ENCODE measurements at regions not wholly inside any gene's neighbourhood (a gene's known extent, or its start where the extent isn't known, plus 50 kb on each side); places are given as distances from the start of the nearest gene placed in this dataset.

DNA sequence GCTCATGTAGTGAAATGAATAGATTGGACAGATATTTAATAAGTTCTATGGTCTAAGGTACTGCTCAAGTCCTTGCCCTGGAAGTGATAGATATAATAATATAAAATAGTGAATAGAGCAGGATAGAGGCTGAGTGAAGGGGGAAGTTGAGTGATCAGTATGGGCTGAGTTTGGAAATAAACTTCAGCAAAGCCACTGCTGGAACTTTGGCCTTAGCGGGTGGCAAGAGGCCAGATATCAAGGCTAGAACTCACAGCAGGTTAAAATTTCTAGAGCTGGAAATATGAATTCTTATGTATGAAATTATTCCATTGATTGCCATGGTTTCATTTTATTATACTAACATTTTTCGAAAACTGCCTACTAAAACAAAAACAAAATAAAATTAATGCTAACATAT lies 267.6 kb upstream of the DPH6 start (continued):
- TF ChIP-seq, protein P1, sequence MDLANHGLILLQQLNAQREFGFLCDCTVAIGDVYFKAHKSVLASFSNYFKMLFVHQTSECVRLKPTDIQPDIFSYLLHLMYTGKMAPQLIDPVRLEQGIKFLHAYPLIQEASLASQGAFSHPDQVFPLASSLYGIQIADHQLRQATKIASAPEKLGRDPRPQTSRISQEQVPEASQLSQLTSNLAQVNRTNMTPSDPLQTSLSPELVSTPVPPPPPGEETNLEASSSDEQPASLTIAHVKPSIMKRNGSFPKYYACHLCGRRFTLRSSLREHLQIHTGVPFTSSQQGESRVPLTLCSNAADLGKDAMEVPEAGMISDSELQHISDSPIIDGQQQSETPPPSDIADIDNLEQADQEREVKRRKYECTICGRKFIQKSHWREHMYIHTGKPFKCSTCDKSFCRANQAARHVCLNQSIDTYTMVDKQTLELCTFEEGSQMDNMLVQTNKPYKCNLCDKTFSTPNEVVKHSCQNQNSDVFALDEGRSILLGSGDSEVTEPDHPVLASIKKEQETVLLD (CRISPR knock-in tag; IDR thresholded peaks at IDR 0.05; ENCODE audit: low read depth) = no peak
- TF ChIP-seq, protein P2, sequence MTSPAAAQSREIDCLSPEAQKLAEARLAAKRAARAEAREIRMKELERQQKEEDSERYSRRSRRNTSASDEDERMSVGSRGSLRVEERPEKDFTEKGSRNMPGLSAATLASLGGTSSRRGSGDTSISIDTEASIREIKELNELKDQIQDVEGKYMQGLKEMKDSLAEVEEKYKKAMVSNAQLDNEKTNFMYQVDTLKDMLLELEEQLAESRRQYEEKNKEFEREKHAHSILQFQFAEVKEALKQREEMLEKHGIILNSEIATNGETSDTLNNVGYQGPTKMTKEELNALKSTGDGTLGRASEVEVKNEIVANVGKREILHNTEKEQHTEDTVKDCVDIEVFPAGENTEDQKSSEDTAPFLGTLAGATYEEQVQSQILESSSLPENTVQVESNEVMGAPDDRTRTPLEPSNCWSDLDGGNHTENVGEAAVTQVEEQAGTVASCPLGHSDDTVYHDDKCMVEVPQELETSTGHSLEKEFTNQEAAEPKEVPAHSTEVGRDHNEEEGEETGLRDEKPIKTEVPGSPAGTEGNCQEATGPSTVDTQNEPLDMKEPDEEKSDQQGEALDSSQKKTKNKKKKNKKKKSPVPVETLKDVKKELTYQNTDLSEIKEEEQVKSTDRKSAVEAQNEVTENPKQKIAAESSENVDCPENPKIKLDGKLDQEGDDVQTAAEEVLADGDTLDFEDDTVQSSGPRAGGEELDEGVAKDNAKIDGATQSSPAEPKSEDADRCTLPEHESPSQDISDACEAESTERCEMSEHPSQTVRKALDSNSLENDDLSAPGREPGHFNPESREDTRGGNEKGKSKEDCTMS (CRISPR knock-in tag; conservative IDR thresholded peaks at IDR 0.05) = no peak

DNA sequence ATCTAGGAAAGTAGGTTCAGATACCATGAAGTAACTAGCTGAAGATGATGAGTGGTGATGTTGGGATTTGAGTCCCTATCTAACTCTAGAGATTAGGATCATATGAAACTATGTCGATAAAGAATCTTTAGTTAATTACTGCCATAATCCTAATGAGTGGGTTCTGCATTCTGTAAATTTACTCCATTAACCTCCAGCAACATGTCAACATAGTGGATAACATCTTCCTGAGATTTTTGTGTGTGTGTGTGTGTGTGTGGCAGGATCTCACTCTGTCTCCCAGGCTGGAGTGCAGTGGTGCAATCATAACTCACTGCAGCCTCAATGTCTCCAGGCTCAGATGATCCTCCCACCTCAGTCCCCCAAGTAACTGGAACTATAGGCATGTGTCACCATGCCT lies 272.9 kb upstream of the DPH6 start:
- 6% methylated on average over 1 of the region's 1 CpG for WGBS (ENCODE audit: low lambda C conversion rate)
- DNase-seq (ENCODE audit: low spot score) = no peak
- no peak for ATAC-seq
- Histone ChIP-seq H2AFZ (ENCODE audit: low read length) (no peak overlapping the region), H3K4me2 (ENCODE audit: low read depth, low read length) (no peak overlapping the region), H3K27ac (ENCODE audit: extremely low read length, insufficient read depth, low read length) (no peak overlapping the region), H3K27me3 (ENCODE audit: control insufficient read depth in 1 of 2, insufficient read depth in 2 of 2, low read length in 2 of 2) (no peaks in the 10 kb centered on the region), H3K9me3 (ENCODE audit: low read length) (no peaks in the 10 kb centered on the region), H3K79me2 (ENCODE audit: insufficient read depth, low read length) (no peaks in the 10 kb centered on the region), H3K4me3 (replicated peaks in 1 of 3; ENCODE audit: insufficient read depth in 1 of 3, low read depth in 2 of 3, low read length in 3 of 3) (no peak overlapping the region), H3K36me3 (replicated peaks in 1 of 2; ENCODE audit: control insufficient read depth in 1 of 2, insufficient read depth in 2 of 2, low read length in 2 of 2) (no peaks in the 10 kb centered on the region), H3K4me1 (ENCODE audit: insufficient read depth, low read length) (no peaks in the 10 kb centered on the region), H3K9ac (ENCODE audit: insufficient read depth, low read depth, low read length) (no peak overlapping the region), H4K20me1 (ENCODE audit: insufficient read depth, low read length) (no peaks in the 10 kb centered on the region)
- in situ Hi-C loops (cut with HindIII; ENCODE audit: extremely low pct_ligation_motif_present, low pct_unique_long_range_greater_than_20kb) = no loop called here
- ChIA-PET POLR2A (no interaction called here), CTCF (ENCODE audit: low intra/inter-chr PET ratio, low total read pairs) (no interaction called here)
- BruUV-seq (replicated peaks) = no TSS peak
- no peak for FAIRE-seq
- intact Hi-C loops (cut with micrococcal nuclease; ENCODE audit: unreplicated experiment) = no loop called here
- TF ChIP-seq, protein P3, sequence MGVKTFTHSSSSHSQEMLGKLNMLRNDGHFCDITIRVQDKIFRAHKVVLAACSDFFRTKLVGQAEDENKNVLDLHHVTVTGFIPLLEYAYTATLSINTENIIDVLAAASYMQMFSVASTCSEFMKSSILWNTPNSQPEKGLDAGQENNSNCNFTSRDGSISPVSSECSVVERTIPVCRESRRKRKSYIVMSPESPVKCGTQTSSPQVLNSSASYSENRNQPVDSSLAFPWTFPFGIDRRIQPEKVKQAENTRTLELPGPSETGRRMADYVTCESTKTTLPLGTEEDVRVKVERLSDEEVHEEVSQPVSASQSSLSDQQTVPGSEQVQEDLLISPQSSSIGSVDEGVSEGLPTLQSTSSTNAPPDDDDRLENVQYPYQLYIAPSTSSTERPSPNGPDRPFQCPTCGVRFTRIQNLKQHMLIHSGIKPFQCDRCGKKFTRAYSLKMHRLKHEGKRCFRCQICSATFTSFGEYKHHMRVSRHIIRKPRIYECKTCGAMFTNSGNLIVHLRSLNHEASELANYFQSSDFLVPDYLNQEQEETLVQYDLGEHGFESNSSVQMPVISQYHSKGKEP (CRISPR knock-in tag; IDR thresholded peaks at IDR 0.05) = no peak
- TF ChIP-seq, protein P4, sequence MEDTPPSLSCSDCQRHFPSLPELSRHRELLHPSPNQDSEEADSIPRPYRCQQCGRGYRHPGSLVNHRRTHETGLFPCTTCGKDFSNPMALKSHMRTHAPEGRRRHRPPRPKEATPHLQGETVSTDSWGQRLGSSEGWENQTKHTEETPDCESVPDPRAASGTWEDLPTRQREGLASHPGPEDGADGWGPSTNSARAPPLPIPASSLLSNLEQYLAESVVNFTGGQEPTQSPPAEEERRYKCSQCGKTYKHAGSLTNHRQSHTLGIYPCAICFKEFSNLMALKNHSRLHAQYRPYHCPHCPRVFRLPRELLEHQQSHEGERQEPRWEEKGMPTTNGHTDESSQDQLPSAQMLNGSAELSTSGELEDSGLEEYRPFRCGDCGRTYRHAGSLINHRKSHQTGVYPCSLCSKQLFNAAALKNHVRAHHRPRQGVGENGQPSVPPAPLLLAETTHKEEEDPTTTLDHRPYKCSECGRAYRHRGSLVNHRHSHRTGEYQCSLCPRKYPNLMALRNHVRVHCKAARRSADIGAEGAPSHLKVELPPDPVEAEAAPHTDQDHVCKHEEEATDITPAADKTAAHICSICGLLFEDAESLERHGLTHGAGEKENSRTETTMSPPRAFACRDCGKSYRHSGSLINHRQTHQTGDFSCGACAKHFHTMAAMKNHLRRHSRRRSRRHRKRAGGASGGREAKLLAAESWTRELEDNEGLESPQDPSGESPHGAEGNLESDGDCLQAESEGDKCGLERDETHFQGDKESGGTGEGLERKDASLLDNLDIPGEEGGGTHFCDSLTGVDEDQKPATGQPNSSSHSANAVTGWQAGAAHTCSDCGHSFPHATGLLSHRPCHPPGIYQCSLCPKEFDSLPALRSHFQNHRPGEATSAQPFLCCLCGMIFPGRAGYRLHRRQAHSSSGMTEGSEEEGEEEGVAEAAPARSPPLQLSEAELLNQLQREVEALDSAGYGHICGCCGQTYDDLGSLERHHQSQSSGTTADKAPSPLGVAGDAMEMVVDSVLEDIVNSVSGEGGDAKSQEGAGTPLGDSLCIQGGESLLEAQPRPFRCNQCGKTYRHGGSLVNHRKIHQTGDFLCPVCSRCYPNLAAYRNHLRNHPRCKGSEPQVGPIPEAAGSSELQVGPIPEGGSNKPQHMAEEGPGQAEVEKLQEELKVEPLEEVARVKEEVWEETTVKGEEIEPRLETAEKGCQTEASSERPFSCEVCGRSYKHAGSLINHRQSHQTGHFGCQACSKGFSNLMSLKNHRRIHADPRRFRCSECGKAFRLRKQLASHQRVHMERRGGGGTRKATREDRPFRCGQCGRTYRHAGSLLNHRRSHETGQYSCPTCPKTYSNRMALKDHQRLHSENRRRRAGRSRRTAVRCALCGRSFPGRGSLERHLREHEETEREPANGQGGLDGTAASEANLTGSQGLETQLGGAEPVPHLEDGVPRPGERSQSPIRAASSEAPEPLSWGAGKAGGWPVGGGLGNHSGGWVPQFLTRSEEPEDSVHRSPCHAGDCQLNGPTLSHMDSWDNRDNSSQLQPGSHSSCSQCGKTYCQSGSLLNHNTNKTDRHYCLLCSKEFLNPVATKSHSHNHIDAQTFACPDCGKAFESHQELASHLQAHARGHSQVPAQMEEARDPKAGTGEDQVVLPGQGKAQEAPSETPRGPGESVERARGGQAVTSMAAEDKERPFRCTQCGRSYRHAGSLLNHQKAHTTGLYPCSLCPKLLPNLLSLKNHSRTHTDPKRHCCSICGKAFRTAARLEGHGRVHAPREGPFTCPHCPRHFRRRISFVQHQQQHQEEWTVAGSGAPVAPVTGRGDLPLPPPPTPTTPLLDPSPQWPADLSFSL (CRISPR knock-in tag; IDR thresholded peaks at IDR 0.05) = no peak
- TF ChIP-seq SMARCC2 (IDR thresholded peaks at IDR 0.05) = no peak
- no peak for TF ChIP-seq ZNF790 (CRISPR knock-in tag; IDR thresholded peaks at IDR 0.05; ENCODE audit: borderline replicate concordance)
- TF ChIP-seq, protein P5, sequence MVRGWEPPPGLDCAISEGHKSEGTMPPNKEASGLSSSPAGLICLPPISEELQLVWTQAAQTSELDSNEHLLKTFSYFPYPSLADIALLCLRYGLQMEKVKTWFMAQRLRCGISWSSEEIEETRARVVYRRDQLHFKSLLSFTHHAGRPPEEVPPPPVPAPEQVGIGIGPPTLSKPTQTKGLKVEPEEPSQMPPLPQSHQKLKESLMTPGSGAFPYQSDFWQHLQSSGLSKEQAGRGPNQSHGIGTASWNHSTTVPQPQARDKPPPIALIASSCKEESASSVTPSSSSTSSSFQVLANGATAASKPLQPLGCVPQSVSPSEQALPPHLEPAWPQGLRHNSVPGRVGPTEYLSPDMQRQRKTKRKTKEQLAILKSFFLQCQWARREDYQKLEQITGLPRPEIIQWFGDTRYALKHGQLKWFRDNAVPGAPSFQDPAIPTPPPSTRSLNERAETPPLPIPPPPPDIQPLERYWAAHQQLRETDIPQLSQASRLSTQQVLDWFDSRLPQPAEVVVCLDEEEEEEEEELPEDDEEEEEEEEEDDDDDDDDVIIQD (CRISPR knock-in tag; IDR thresholded peaks at IDR 0.05; ENCODE audit: low read depth) = no peak

Data from HepG2 (cell line).